ENCODE measurements at regions not wholly inside any gene's neighbourhood (a gene's known extent, or its start where the extent isn't known, plus 50 kb on each side); places are given as distances from the start of the nearest gene placed in this dataset.
"Not testable (repeated sequence)": the region's sequence is repeated elsewhere in the genome, so short reads cannot be mapped to it uniquely, and the experiment has no call there.

DNA sequence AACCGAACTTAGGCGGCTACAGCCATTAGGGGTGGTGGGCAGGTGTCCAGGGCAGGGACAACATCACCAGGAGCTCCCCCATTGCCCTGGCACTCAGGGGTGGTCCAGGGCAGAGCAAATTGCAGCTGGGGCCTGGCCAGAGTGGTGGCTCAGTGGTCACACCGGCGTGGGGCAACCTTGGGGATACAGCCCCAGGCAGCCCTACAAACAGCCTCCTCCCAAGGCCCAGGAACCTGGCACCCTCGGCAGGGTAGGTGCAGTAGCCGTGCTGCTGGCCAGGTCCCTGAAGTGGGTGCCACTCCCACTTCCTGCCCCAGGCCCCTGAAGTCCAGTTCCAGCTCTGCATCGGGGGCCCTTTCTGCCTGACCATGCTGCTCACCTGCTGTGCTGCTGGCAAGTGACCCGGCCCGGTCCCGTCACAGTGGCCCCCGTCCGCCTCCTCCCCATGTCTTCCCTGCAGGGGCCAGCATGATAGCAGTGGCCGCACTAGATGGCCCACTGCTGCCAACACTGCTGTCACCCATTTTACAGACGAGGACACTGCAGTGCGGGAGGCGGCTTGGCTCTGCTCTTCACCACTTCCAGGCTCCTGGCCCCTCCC lies 712.8 kb downstream of the MATN1 start:
- DNase-seq = no peak

DNA sequence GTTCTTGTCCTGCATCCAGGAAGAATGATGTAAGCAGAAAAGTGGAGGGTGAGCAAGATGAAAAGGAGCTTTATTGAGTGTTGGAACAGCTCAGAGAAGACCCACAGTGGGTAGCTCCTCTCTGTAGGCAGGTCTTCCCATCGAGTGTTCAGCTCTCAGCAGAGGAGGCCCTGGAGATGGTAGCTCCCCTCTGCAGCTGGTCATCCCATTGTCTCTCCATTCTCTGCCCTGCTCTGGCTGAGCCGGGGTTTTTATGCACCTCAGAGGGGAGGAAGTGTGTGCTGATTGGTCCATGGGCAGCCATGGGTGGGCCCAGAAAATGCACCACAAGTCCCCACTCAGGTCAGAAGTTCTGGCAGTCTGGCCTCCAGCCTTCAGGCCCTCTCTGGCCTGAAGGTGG lies 713.7 kb downstream of the MATN1 start:
- DNase-seq = no peak

DNA sequence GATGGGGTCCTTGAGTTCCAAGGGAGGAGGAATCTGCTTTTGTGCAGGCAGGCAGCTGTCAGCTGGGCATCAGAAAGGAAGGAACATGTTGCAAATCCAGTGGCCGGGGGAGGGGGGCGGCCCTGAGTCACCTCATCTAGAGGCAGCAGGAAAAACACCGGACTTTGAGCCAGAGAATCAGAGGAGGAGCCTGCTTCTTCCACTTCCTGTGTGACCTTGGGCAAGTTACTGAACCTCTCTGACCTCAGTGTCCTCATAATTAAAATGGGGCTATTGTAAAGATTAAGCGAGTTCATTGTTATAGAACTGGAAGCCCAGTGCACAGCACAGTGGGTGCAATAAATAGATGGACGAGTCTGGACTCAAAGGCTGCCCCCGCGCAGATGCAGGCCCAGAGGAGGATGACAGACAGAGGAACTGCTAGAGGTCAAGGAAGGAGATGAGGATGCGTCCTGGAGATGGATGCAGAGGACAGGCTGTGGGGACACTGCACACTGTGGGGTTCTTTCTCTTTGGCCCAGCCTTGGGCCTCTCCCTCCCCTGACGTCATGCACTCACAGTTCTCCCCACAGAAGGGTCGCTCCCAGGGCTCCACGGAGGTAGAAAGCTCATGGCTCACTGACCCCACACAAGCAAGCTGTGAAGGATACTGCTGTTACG lies 714.3 kb downstream of the MATN1 start:
- no peak for DNase-seq

DNA sequence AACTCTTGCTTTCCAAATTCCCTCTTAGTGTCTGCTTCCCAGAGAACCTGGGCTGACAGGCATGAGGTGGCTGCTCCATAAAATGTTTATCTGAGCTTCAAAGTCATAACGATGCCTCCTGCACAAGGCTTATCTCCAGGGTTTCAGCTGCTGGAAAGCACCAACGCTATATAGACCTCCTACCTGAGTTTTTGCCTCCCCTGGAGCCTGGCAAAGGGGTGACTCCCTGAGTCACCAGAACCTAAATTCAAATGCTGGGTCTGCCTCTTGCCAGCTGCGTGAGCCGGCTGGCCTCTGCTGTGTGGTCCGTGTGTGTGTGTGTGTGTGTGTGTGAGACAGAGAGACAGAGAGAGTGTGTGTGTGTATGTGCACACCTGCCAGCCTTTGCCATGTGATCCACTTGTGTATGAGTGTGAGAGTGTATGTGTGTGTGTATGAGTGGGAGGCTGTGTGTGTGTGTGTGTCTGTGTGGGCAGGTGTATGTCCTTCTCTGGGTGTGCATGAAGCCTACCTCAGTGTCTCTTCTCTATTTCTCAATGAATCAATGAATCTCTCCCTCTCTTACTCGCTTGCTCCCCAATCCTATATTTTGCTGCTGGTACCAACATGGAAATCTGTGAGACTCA lies 714.9 kb downstream of the MATN1 start:
- no peak for DNase-seq

DNA sequence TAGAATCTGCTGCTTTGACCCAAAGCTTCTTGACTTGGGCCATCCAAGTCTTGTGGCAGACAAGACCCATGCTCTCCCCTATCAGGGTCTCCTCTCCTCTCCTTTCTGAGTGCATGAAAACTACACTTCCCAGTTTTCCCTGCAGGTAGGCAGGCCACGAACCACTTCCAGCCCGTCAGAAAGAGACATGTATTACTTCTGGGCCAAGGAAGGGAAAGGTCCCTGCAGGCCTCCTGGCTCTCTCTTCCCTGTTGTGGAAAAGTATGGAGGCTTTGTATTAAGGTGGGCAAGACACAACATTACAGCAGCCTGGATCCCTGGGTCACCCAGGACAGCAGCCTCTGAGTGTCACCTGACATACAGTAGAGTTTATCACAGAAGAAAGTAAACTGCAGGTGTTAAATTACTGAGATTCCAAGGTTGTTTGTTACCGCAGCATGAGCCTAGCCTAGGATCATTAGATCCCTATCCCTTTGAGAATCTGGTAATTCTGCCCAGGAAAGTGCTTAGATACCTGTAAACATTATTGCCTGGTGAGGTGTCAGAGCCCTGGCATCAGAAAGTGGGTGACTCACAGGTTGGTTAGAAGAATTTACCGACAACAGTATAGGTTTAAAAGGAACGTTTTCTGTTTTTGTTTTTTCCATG lies 717.3 kb downstream of the MATN1 start:
- no peak for DNase-seq

DNA sequence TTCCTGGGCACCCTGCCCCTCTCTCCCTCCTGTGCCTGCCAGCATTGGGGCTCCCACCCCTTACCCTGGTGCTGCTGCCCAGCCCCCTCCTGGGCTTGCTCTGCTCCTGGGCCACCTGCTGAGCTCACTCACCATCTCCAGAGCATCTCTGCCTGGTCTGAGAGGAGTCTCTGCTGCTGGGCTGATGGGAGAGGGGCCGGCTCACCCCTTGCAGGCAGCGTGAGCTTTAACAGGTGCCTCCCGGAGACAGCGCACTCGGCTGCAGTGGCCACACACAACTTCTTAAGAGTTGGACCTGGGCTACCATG lies 721.7 kb downstream of the MATN1 start:
- no peak for DNase-seq

DNA sequence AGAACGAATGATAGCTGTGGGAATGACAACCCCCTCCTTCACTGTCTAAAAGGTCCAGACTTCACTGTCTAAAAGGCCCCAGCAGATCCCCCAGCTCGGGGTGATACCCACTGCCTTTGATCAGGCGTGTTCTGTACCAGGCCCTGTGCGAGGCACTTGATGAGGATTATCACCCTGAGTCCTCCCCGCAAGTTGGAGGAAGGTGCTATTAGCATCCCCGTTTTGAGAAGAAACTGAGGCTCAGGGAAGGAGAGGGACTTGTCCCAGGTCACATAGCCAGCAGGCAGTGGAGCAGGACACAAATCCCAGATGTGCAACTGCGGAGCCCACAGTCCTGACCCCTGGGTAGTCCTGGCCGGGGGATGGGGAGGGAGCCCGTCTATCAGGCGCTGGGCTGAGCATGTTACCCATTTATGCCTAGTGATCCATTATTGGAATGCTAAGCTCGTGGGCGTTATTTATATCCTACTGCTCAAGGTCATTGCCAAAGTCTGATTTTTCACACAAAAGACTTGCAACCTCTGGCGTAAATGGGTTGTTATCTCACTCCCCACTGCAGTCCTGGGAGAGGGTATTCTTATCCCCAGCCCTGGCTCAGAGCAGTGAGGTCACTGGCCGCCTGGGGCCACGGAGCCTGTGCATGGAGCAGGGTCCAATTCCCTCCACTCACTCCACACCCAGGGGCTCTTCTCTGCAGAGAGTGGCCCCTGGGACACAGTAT lies 722.2 kb downstream of the MATN1 start:
- DNase-seq = no peak

DNA sequence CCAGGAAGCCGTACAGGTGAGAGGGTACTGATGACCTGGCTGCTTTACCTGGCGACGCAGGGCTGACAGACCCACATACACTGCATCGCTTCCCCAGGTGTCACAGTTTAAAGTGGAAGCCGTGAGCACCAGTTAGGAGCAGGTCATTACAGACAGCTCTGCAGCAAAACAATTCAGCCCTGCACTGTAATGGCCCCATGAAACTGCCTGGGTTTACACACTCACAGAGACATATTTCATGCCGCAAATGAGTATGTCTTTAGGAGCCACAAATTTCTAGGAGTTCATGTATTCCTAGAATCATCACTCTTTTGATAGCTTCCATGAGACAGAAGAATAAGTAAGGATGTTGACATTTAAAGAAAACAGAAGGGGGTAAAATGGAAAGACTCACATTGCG lies 723.1 kb downstream of the MATN1 start:
- no peak for DNase-seq

DNA sequence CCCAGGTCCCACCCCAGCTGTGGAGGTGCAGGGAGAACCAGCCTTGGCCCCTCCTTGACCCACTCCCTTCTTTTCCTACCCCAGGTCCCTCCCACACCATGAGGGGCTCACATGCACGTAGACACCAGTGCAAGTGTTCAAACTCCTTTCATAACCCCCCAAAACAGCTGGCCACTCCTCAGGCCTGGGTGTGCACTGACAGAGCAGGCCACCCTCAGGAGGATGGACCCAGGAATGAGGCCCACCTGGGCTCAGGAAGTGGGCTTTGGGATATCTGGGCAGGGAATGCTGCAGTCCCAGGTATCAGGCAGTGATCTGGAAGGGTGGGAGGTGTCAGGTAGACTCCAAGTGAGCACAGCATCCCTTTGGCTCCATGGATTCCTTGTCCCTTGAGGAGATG lies 723.8 kb downstream of the MATN1 start:
- DNase-seq = no peak

DNA sequence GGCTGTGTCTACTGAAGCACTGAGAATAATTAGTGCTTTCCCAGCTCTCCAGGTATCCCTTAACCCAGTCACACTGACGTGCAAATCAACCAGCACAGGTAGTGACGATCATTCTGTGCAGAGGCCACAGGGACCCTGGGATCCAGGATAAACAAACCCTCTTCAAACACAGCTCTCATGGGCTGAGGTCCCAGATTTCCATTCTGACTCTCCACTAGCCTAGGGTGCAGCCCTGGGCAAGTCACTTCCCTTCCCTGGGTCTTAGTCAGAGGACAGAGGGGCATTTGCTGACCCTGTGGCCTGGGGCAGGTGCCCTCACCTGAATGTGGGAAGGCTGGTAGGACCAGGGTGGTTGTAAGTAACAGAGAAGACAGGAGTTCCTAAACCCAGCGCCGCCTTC lies 724.7 kb downstream of the MATN1 start:
- no peak for DNase-seq

DNA sequence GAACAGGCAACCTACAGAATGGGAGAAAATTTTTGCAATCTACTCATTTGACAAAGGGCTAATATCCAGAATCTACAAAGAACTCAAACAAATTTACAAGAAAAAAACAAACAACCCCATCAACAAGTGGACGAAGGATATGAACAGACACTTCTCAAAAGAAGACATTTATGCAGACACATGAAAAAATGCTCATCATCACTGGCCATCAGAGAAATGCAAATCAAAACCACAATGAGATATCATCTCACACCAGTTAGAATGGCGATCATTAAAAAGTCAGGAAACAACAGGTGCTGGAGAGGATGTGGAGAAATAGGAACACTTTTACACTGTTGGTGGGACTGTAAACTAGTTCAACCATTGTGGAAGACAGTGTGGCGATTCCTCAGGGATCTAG lies 725.6 kb downstream of the MATN1 start:
- not testable (repeated sequence) for DNase-seq

DNA sequence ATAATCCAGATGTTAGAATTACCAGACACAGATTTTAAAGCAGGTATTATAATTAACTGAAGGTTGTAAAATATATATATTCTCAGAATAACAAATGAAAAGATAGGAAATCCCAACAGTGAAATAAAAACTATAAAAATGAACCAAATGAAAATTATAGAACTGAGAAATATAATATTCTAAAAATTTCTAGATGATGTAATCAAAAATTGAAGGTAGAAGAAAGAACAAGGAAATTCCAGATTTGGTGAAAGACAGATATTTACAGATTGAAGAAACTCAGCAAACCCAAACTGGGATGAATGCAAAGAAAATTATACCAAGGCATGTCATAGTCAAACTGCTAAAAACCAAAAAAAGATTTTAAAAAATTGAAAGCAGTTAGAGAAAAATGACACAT lies 729.4 kb downstream of the MATN1 start:
- no peak for DNase-seq

DNA sequence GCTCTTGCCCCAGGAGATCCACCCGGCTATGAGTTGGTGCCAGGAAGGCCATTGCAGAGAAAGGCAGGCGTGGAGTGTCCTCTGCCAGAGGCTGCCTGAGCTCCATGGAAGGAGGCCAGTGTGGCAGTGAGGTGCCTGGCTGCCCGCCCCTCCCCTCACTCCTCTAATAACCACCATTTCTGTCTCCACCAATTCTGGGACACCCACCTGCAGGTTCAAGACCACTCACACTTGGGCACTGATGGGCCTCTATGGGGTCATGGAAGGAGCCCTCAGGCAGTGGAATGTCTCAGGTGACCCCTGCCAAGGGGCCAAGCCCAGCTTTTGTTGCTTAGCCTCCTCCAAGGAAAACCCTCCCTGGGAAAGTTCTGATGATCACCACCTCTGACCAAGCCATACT lies 731.6 kb downstream of the MATN1 start:
- DNase-seq = no peak

DNA sequence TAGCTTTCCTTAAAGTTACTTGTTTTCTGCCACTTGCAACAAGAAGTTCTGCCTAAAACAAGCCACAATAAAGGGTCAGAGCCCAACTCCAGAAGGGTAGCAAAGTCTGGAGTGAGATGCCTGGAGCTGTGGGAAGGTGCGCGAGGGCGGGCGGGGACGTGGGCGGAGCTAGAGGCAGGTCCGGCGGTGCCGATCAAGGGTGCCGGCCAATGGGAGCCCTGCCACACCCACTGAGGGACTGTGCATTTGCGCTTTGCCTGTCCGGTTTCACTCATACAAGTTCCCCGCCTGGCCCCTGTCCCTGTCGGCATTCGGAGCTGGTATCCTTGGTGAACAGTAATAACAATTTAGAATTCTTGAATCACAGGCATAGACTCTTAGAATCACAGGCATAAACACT lies 732.4 kb downstream of the MATN1 start:
- no peak for DNase-seq

DNA sequence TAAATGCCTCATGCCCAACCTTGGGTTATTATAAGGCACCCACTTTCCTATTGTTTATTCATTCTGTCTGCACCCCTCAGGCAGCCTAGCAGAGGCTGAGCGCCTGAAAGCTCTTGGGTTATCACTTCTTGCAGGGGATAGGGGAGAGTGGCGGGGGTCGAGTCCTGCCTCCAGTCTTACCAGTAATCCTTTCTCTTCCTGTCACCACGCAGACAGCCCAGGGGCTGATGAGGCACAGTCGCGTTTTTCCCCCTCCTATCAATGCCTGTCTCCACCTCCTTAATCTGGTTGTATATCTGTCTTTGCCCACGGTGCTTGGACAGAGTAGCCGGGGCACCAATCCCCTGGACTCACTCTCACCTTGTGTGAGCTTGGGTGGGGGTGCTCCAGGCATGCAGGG lies 733.1 kb downstream of the MATN1 start:
- DNase-seq = no peak

DNA sequence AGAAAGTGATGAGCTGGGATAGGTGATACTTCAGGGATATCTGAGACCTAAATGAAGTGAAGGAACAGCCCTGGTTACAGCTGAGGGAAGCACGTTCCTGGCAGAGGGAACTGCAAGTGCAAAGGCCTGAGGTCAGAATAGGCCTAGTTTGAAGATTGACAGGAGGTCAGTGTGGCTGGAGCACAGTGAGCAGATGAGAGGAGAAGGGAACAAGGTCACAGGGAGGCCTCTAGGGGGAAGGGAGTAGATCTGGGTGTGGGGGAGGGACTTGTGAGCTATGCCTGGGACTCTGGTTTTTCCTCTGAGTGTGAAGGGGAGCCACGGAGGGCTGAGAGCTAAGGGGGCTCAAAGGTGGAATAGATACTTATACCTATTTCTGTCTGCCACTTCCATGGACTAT lies 736.4 kb downstream of the MATN1 start:
- DNase-seq = no peak

DNA sequence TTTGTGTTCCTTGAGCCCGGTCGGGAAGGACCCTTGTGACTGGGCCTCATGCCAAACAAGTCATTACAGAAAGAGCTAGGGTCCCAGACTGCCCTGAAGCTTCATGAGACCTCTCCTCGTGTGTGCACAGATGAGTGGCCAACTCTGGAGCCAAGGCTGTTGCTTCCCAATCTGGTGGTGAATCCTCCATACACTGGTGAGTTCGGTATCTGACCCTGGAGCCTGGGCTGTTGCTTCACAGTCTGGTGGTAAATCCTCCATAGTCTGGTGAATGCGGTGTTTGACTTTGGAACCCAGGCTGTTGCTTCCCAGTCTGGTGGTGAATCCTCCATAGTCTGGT lies 737.8 kb downstream of the MATN1 start:
- no peak for DNase-seq

DNA sequence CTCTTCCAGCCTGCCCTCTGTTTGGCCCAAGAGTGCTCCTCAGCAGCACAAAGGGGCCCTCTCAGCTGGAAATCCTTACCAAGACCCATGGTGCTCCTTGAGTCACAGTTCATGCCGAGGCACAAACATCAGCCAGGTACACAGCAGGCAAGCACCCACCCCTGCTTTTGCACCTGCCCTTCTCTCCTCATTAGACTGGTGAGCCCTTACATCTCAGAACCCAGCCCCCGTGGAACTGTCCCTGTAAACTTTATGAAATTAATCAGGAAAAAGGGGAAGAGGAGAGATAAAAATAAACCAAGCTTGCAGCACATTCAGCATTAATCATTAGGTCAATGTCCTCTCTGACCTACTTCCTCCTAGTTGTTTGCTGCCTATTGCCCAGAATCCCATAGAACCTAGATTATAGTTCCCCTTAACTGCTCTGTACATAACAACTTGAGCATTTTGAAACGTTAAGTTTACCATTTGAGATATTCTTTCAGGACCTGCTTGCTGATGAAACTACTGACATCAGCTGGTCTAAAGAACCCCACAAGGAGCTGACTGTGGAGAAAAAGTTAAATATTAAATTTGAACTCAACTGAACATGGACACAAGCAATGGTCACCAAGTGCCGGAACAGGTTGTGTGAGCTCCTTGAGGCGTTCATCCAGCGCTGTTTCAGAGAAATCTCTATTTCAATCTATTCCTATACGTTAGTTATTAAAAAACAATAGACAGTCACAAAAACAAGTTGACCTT lies 738.4 kb downstream of the MATN1 start:
- DNase-seq = no peak

DNA sequence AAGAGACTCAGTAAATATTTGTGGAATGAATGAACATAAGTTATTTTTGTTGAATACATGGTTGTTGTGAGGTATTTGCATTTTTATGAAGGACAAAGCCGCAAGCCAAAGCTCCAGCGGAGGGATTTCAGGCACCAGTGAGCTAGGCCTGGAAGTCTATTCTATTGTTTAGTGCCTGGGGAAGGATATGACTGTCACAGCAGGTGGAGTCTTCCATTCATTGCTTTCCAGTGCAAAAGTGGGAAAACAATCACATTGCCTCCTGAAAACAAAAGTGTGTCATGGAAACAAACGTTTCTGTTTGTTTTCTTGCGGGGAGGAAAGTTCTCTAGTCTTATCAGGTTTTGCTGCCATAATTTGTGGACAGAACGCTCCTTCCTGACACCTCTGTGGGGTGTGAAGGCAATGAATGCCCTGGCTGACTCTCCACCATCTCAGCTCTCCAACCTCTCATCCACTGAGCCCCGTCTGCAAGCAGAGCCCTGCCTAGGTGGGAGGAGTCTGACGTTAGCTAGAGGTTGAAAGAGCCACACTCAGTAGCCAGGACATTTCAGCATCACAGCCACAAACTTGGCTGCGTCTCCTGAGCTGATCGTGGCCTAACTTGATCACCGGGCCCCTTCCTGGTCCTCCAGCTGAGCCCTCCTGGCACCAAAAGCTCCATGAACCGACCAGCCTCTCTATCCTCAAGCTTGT lies 739.1 kb downstream of the MATN1 start:
- peak; percentile 60 for DNase-seq

DNA sequence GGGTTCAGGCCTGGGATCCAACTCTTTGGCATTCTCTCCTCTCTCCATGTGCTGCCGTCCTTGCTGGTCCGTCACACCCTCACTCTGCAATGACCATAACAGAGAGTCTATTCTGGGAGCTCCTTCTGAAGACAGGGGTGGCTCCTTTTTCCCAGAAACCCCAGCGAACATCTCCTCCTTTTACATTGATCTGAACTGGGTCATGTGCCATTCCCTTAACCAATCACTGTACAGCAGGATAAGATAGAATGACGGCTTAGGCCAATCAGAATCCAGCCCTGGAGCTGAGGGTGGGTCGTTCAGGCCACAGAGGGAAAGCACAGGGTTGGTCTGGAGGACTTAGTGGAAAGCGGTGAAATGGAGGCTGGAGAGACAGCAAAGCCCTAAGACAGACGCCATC lies 740.1 kb downstream of the MATN1 start:
- DNase-seq = no peak

DNA sequence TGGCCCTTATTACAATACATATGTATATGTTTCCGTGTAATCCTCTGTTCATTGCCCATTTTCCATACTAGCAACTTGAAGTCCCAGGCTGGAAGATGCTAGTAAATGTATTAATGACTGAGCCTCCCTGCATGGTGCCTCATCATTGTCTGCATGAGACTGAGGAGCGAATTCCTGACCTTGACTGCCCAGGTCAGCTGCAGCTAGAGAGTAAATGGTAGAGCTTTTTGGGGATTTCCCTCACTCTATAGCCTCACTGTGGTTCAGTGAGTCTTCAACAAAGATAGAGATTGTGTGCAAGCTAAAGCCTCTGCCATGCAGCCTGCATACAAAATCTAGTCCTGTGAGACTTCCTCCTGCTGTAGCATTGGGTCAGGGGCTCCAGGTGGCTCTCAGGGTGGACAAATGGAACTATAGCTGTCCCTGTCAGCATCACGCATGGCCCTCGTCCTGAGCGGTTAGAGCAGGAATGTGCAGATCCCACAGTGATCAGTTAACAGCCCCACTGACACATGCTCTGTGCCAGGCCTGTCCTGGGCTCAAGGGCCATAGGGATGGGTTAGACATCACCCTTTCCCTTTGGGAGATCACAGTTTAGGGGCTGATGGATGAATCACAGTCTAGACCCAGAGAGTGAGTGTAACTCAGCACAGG lies 741.7 kb downstream of the MATN1 start:
- no peak for DNase-seq

DNA sequence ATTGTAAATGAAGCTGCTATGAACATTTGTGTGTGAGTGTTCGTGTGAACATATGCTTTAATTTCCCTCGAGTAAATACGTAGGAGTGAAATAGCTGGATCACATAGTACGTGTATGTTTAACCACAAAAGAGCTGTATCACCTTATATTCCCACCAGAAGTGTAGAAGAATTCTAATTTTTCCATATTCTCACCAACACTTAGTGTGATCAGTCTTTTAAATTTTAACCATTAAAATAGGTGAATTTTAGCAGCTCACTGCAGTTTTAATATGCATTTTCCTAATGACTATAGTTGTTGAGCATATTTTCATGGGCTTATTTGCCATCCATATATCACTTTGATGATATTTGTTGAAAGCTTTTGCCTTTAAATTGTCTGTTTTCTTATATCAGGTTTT lies 741.2 kb downstream of the PTPRU start:
- DNase-seq = no peak

Measured in COR-L47 (cell line).